Neural crest cell (in vitro differentiated cells): ENCODE measurements at regions not wholly inside any gene's neighbourhood (a gene's known extent, or its start where the extent isn't known, plus 50 kb on each side); places are given as distances from the start of the nearest gene placed in this dataset.
A peak's percentile ranks its signal among the peaks of the same experiment; 100 is the strongest.
"Not testable (repeated sequence)": the region's sequence is repeated elsewhere in the genome, so short reads cannot be mapped to it uniquely, and the experiment has no call there.

Experiments used
- DNase-seq: peaks from one replicate; pipeline ENCODE4 v3.0.0; 2021; ENCODE audit warnings: low read depth, mixed read lengths, low spot score
- H3K27ac Mint-ChIP-seq: one replicate; pipeline ENCODE4 v1.8.0; 2021; ENCODE audit warnings: mild to moderate bottlenecking, mixed read lengths; ENCODE audit not compliant: unreplicated experiment
- H3K27me3 Mint-ChIP-seq: 2 replicates; pipeline ENCODE4 v1.8.0; 2021; ENCODE audit warnings: low read depth, mild to moderate bottlenecking, mixed read lengths
- H3K36me3 Mint-ChIP-seq: 2 replicates; pipeline ENCODE4 v1.8.0; 2021; ENCODE audit warnings: low read depth, mild to moderate bottlenecking, mixed read lengths
- H3K4me1 Mint-ChIP-seq: 2 replicates; pipeline ENCODE4 v1.8.0; 2021; ENCODE audit warnings: mixed read lengths
- H3K4me3 Mint-ChIP-seq: one replicate; pipeline ENCODE4 v1.8.0; 2021; ENCODE audit warnings: mild to moderate bottlenecking, mixed read lengths
- H3K9me3 Mint-ChIP-seq: 2 replicates; pipeline ENCODE4 v1.8.0; 2021; ENCODE audit warnings: mixed read lengths
- TF ChIP-seq, protein P1 (sequence below): fragments of 200-600 bp; sonication (generic); conservative IDR thresholded peaks from 2 replicates; pipeline ENCODE4 v1.5.0; 2021; ENCODE audit warnings: antibody characterized with exemption, mild to moderate bottlenecking

GRCh38 chr6:4725136-4725760 is 51.0 kb upstream of the CDYL start:
- H3K9me3 Mint-ChIP-seq, H3K27me3 Mint-ChIP-seq, H3K4me3 Mint-ChIP-seq, H3K36me3 Mint-ChIP-seq, DNase-seq, H3K27ac Mint-ChIP-seq: not testable (repeated sequence)
- H3K4me1 Mint-ChIP-seq, result peaks cover 16% of the 10 kb centered on the region

GRCh38 chr6:4724727-4725126 is 51.5 kb upstream of the CDYL start:
- DNase-seq, H3K9me3 Mint-ChIP-seq, H3K27ac Mint-ChIP-seq, H3K36me3 Mint-ChIP-seq, H3K27me3 Mint-ChIP-seq, H3K4me3 Mint-ChIP-seq: not testable (repeated sequence)
- peaks cover 16% of the 10 kb centered on the region for H3K4me1 Mint-ChIP-seq

DNA sequence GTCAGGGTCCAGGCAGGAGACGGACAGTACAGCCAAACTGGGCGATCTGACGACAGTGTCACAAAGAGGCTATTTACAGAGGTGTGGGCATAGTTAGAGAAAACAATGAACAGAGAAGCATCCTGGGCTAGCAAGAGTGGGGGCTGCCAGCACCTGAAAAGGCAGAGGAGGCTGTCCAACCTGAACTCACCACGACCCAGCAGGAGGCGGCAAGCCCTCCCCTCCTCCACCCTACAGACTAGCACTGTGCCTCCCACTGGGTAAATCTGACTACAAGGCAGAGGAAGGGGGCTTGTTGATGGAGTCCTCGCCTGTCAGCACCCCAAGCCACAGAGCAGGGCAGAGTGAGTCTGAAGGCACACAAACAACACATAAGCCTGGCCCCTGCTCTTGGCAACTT is 52.8 kb upstream of the CDYL start:
- no peaks in the 10 kb centered on the region for H3K9me3 Mint-ChIP-seq
- no peak overlapping the region for H3K4me3 Mint-ChIP-seq
- DNase-seq, result no peak
- H3K4me1 Mint-ChIP-seq, result peaks cover 10% of the 10 kb centered on the region
- TF ChIP-seq, protein P1, sequence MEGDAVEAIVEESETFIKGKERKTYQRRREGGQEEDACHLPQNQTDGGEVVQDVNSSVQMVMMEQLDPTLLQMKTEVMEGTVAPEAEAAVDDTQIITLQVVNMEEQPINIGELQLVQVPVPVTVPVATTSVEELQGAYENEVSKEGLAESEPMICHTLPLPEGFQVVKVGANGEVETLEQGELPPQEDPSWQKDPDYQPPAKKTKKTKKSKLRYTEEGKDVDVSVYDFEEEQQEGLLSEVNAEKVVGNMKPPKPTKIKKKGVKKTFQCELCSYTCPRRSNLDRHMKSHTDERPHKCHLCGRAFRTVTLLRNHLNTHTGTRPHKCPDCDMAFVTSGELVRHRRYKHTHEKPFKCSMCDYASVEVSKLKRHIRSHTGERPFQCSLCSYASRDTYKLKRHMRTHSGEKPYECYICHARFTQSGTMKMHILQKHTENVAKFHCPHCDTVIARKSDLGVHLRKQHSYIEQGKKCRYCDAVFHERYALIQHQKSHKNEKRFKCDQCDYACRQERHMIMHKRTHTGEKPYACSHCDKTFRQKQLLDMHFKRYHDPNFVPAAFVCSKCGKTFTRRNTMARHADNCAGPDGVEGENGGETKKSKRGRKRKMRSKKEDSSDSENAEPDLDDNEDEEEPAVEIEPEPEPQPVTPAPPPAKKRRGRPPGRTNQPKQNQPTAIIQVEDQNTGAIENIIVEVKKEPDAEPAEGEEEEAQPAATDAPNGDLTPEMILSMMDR, result no peak
- no peaks in the 10 kb centered on the region for H3K36me3 Mint-ChIP-seq
- H3K27ac Mint-ChIP-seq, result no peak overlapping the region
- H3K27me3 Mint-ChIP-seq, result no peaks in the 10 kb centered on the region

DNA sequence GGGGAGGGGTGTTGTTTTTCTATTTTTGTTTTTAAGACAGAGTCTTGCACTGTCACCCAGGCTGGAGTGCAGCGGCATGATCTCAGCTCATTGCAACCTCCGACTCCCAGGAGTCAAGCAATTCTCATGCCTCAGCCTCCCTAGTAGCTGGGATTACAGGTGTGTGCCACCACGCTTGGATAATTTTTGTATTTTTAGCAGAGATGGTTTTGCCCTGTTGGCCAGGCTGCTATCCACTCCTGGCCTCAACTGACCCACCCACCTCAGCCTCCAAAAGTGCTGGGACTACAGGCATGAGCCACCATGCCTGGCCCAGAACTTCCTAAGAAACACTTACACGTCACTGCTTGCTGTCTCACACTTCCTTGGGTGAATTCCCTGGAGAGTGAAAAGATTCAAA is 54.8 kb upstream of the CDYL start:
- peak overlapping the region; percentile 6 for H3K27ac Mint-ChIP-seq
- DNase-seq, H3K36me3 Mint-ChIP-seq, H3K9me3 Mint-ChIP-seq, H3K27me3 Mint-ChIP-seq, H3K4me3 Mint-ChIP-seq, H3K4me1 Mint-ChIP-seq: not testable (repeated sequence)

GRCh38 chr6:4719491-4719890 is 56.7 kb upstream of the CDYL start:
- Mint-ChIP-seq H3K9me3 (no peaks in the 10 kb centered on the region), H3K27ac (no peak overlapping the region), H3K4me1 (peaks cover 5% of the 10 kb centered on the region), H3K36me3 (no peaks in the 10 kb centered on the region), H3K4me3 (no peak overlapping the region), H3K27me3 (no peaks in the 10 kb centered on the region)
- TF ChIP-seq, protein P1, result no peak
- DNase-seq, result no peak

DNA sequence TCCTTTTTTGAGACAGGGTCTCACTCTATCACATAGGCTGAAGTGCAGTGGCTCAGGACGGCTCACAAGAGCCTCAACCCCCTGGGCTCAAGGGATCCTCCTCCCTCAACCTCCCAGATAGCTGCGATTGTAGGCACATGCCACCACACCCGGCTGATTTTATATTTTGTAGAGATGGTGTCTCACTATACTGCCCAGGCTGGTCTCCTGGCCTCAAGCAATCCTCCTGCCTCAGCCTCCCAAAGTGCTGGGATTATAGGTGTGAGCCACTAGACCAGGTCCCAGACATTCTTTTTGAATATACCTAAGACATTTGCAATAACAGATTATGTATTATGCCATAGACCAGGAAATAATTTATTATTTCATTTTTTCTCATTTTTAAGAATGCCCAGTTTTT is 58.3 kb upstream of the CDYL start:
- Mint-ChIP-seq H3K27ac (no peak overlapping the region), H3K9me3 (no peaks in the 10 kb centered on the region), H3K4me1 (no peaks in the 10 kb centered on the region), H3K4me3 (no peak overlapping the region), H3K36me3 (no peaks in the 10 kb centered on the region), H3K27me3 (no peaks in the 10 kb centered on the region)
- no peak for DNase-seq
- TF ChIP-seq, protein P1, result no peak

DNA sequence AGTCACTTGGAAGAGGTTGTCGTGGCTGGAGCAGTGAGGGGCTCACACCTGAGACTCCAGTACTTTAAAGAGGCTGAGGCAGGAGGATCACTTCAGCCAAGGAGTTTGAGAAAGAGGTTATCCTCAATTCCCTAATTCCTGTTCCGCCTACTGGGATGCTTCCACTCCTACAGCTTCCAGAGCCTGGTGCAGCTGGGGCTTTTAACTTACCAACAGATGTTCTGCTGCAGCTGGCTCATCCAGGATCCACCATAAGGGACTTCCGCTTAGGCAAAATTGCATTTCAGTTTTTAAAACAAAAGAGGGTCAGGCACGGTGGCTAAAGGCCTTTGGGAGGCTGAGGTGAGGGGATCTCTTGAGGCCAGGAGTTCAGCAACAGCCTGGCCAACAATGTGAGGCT is 59.1 kb upstream of the CDYL start:
- H3K36me3 Mint-ChIP-seq, result no peaks in the 10 kb centered on the region
- TF ChIP-seq, protein P1, result no peak
- H3K9me3 Mint-ChIP-seq, result no peaks in the 10 kb centered on the region
- no peaks in the 10 kb centered on the region for H3K4me1 Mint-ChIP-seq
- no peak for DNase-seq
- H3K27me3 Mint-ChIP-seq, result no peaks in the 10 kb centered on the region
- no peak overlapping the region for H3K27ac Mint-ChIP-seq
- no peak overlapping the region for H3K4me3 Mint-ChIP-seq
